K562 (cell line): ENCODE measurements at regions not wholly inside any gene's neighbourhood (a gene's known extent, or its start where the extent isn't known, plus 50 kb on each side); places are given as distances from the start of the nearest gene placed in this dataset.

Experiments
- CREB3L1 ChIP-seq: fragments of 450-650 bp; IDR thresholded peaks from 2 replicates; pipeline ENCODE4 v1.6.1; 2014; ENCODE audit warnings: low read depth, mild to moderate bottlenecking, moderate library complexity, borderline replicate concordance
- FIP1L1 ChIP-seq: fragments of 200-400 bp; formaldehyde crosslinking; IDR thresholded peaks from 2 replicates; pipeline ENCODE4 v1.6.1; 2018; ENCODE audit warnings: mild to moderate bottlenecking, low read depth, low read length; ENCODE audit not compliant: poor library complexity, severe bottlenecking
- HMG20A ChIP-seq: fragments of 450-650 bp; formaldehyde crosslinking; conservative IDR thresholded peaks from 2 replicates; pipeline ENCODE4 v1.4.0; 2020; ENCODE audit warnings: mild to moderate bottlenecking, mixed read lengths
- XRCC3 ChIP-seq: fragments of 450-650 bp; IDR thresholded peaks from 2 replicates; pipeline ENCODE4 v1.6.1; 2017; ENCODE audit warnings: mild to moderate bottlenecking, moderate library complexity

DNA sequence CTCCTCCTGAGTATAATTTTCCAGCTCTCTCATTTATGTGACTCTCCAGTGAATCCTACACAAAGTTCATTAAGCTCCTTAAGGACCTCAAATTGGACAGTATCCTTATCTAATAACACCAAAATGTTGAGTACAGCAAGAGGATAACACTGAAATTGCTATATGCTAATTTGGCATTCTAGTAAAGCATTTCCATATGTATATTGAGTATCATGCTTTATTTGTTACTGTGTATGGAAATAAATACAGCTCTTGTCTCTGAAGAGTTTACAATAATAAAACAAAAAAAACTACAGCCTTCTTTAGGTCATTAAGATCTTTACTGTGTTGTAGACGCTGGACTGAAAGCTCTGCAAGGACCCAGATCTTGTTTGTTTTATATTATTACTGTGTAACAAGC is 1341.3 kb downstream of the ROBO1 start:
- no peak for TF ChIP-seq XRCC3
- TF ChIP-seq HMG20A (CRISPR knock-in tag), result no peak
- TF ChIP-seq FIP1L1, result no peak
- no peak for TF ChIP-seq CREB3L1
